ENCODE measurements at regions not wholly inside any gene's neighbourhood (a gene's known extent, or its start where the extent isn't known, plus 50 kb on each side); places are given as distances from the start of the nearest gene placed in this dataset.

GRCh38 chr9:1761807-1762206, 253.3 kb upstream of the SMARCA2 start:
- no peak for TF ChIP-seq CTCF (IDR thresholded peaks at IDR 0.05; ENCODE audit: extremely low read depth in 1 of 2, insufficient read depth in 1 of 2, low read depth in 1 of 2, low read length in 2 of 2)
- TF ChIP-seq POLR2AphosphoS5 (IDR thresholded peaks at IDR 0.05; ENCODE audit: insufficient read depth, low read depth, low read length): no peak
- no peak for TF ChIP-seq MYC (IDR thresholded peaks at IDR 0.05; ENCODE audit: low read depth, low read length)
- no peak for TF ChIP-seq MAX (IDR thresholded peaks at IDR 0.05; ENCODE audit: insufficient read depth, insufficient read length)
- TF ChIP-seq JUN (IDR thresholded peaks at IDR 0.05; ENCODE audit: borderline replicate concordance, insufficient read depth, insufficient read length, low read depth): no peak
- TF ChIP-seq FOS (IDR thresholded peaks at IDR 0.05; ENCODE audit: borderline replicate concordance, insufficient read depth, low read length): no peak
- TF ChIP-seq GATA2 (IDR thresholded peaks at IDR 0.05; ENCODE audit: insufficient read depth, insufficient read length, low read depth, low read length): no peak

All from endothelial cell of umbilical vein (primary cell).